ENCODE measurements at regions not wholly inside any gene's neighbourhood (a gene's known extent, or its start where the extent isn't known, plus 50 kb on each side); places are given as distances from the start of the nearest gene placed in this dataset.

GRCh38 chr10:11679946-11680345, 62.2 kb upstream of the ECHDC3 start:
- no peak overlapping the region for H3K27ac ChIP-seq (ENCODE audit: low read depth, low read length)
- peaks cover 5% of the 10 kb centered on the region for H3K27me3 ChIP-seq (ENCODE audit: control insufficient read depth, insufficient read depth, low read length, poor library complexity, severe bottlenecking)
- no peak for DNase-seq
- no peak for TF ChIP-seq CTCF (conservative IDR thresholded peaks at IDR 0.05)
- H3K4me1 ChIP-seq (ENCODE audit: control insufficient read depth, insufficient read depth, low read length), result peaks cover 3% of the 10 kb centered on the region
- Mint-ChIP-seq H3K27ac (no peak overlapping the region), H3K36me3 (ENCODE audit: low read depth) (no peaks in the 10 kb centered on the region), H3K9me3 (no peaks in the 10 kb centered on the region), H3K4me3 (no peak overlapping the region), H3K27me3 (ENCODE audit: insufficient read depth) (peaks cover 7% of the 10 kb centered on the region), H3K4me1 (peaks cover 5% of the 10 kb centered on the region)
- 84 to 90% methylated on average over 3 of the region's 3 CpGs for WGBS, 2 experiments (ENCODE audit: insufficient coverage in 1 of 2, insufficient read length in 1 of 2)
- H3K4me3 ChIP-seq (ENCODE audit: low read length), result no peak overlapping the region
- H3K36me3 ChIP-seq (ENCODE audit: control insufficient read depth, insufficient read depth, low read length), result no peaks in the 10 kb centered on the region
- no peak overlapping the region for H3K9ac ChIP-seq (ENCODE audit: extremely low read depth, low read length, poor library complexity, severe bottlenecking)
- H3K9me3 ChIP-seq (ENCODE audit: control insufficient read depth, low read length), result no peaks in the 10 kb centered on the region

- Mint-ChIP-seq H3K27ac (no peak overlapping the region), H3K9me3 (no peaks in the 10 kb centered on the region), H3K4me1 (peaks cover 10% of the 10 kb centered on the region), H3K36me3 (ENCODE audit: low read depth) (no peaks in the 10 kb centered on the region), H3K4me3 (no peak overlapping the region), H3K27me3 (ENCODE audit: insufficient read depth) (peaks cover 6% of the 10 kb centered on the region)
- no peak for DNase-seq
- Histone ChIP-seq H3K9me3 (ENCODE audit: control insufficient read depth, low read length) (no peaks in the 10 kb centered on the region), H3K4me1 (ENCODE audit: control insufficient read depth, insufficient read depth, low read length) (peaks cover 4% of the 10 kb centered on the region), H3K4me3 (ENCODE audit: low read length) (no peak overlapping the region), H3K27me3 (ENCODE audit: control insufficient read depth, insufficient read depth, low read length, poor library complexity, severe bottlenecking) (peaks cover 4% of the 10 kb centered on the region), H3K27ac (ENCODE audit: low read depth, low read length) (no peak overlapping the region), H3K9ac (ENCODE audit: extremely low read depth, low read length, poor library complexity, severe bottlenecking) (no peak overlapping the region), H3K36me3 (ENCODE audit: control insufficient read depth, insufficient read depth, low read length) (no peaks in the 10 kb centered on the region)
- WGBS, 2 experiments (ENCODE audit: insufficient coverage in 1 of 2, insufficient read length in 1 of 2), result 90 to 91% methylated on average over 12 to 17 of the region's 17 CpGs
- no peak for TF ChIP-seq CTCF (conservative IDR thresholded peaks at IDR 0.05)
Observed at GRCh38 chr10:11678074-11678793, 63.9 kb upstream of the ECHDC3 start.

DNA sequence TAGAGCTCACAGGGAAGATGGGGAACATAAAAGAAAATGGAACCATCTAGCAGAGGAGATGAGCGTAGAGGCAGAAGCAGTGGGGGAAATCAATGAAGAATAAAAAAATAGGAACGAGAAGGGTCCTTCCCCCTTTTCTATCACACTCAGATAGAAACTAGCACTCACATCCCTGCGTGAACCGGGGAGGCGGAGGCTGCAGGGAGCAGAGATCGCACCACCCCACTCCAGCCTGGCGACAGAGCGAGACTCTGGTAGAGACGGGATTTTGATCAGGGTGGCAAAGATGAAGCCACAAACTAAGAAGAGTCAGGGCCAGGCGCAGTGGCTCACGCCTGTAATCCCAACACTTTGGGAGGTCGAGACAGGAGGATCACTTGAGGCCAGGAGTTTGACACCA, 64.7 kb upstream of the ECHDC3 start:
- Mint-ChIP-seq H3K27ac (no peak overlapping the region), H3K4me1 (peaks cover 10% of the 10 kb centered on the region), H3K4me3 (no peak overlapping the region), H3K27me3 (ENCODE audit: insufficient read depth) (peaks cover 6% of the 10 kb centered on the region), H3K36me3 (ENCODE audit: low read depth) (no peaks in the 10 kb centered on the region), H3K9me3 (no peaks in the 10 kb centered on the region)
- no peaks in the 10 kb centered on the region for H3K27me3 ChIP-seq (ENCODE audit: control insufficient read depth, insufficient read depth, low read length, poor library complexity, severe bottlenecking)
- DNase-seq, result no peak
- no peaks in the 10 kb centered on the region for H3K9me3 ChIP-seq (ENCODE audit: control insufficient read depth, low read length)
- no peak overlapping the region for H3K4me3 ChIP-seq (ENCODE audit: low read length)
- no peak overlapping the region for H3K27ac ChIP-seq (ENCODE audit: low read depth, low read length)
- WGBS, 2 experiments (ENCODE audit: insufficient coverage in 1 of 2, insufficient read length in 1 of 2), result 89 to 91% methylated on average over 8 to 12 of the region's 12 CpGs
- no peak for TF ChIP-seq CTCF (conservative IDR thresholded peaks at IDR 0.05)
- no peaks in the 10 kb centered on the region for H3K36me3 ChIP-seq (ENCODE audit: control insufficient read depth, insufficient read depth, low read length)
- no peak overlapping the region for H3K9ac ChIP-seq (ENCODE audit: extremely low read depth, low read length, poor library complexity, severe bottlenecking)
- peaks cover 4% of the 10 kb centered on the region for H3K4me1 ChIP-seq (ENCODE audit: control insufficient read depth, insufficient read depth, low read length)
